A673 (cell line): ENCODE measurements at regions not wholly inside any gene's neighbourhood (a gene's known extent, or its start where the extent isn't known, plus 50 kb on each side); places are given as distances from the start of the nearest gene placed in this dataset.

Experiments
- CTCF ChIP-seq: fragments of 300-800, 200-600 bp; sonication (generic); conservative IDR thresholded peaks from 2 replicates; pipeline ENCODE4 v1.5.1; 2017; ENCODE audit warnings: low read depth, mild to moderate bottlenecking, antibody characterized with exemption, low read length, moderate library complexity, mixed read lengths
- EZH2 ChIP-seq: fragments of 200-600 bp; sonication (generic); IDR thresholded peaks from 2 replicates; pipeline ENCODE4 v1.6.1; 2017; ENCODE audit warnings: borderline replicate concordance, low read depth, mild to moderate bottlenecking, mixed read lengths, antibody characterized with exemption, low read length; ENCODE audit not compliant: poor library complexity, severe bottlenecking

- TF ChIP-seq CTCF (no peak), EZH2 (no peak)
Observed at GRCh38 chr4:134888156-134888555, 686.6 kb upstream of the PABPC4L start.
